Neural cell (in vitro differentiated cells): ENCODE measurements at regions not wholly inside any gene's neighbourhood (a gene's known extent, or its start where the extent isn't known, plus 50 kb on each side); places are given as distances from the start of the nearest gene placed in this dataset.
A peak's percentile ranks its signal among the peaks of the same experiment; 100 is the strongest.

Experiments used
- H2AFZ ChIP-seq: fragments of 200-600, 300-800 bp; sonication (generic), shearing (Covaris generic); 2 replicates; pipeline ENCODE4 v1.6.0; 2014; ENCODE audit warnings: low read depth, mild to moderate bottlenecking, antibody characterized with exemption, low read length, moderate library complexity
- H3F3A ChIP-seq: fragments of 200-600 bp; shearing (Covaris generic); 2 replicates; pipeline ENCODE4 v1.6.1; 2016; ENCODE audit warnings: mild to moderate bottlenecking, moderate library complexity, mixed read lengths, antibody characterized with exemption, low read length; ENCODE audit not compliant: insufficient read depth, poor library complexity, severe bottlenecking
- H3K27ac ChIP-seq: fragments of 200-600, 300-800 bp; sonication (generic), shearing (Covaris generic); 2 replicates; pipeline ENCODE4 v1.5.1; 2014; ENCODE audit warnings: mild to moderate bottlenecking, low read length, moderate library complexity
- H3K27me3 ChIP-seq: fragments of 300-800, 200-600 bp; sonication (generic), shearing (Covaris generic); 2 replicates; pipeline ENCODE4 v1.6.0; 2014; ENCODE audit warnings: mild to moderate bottlenecking, low read depth, low read length, moderate library complexity; ENCODE audit not compliant: insufficient read depth
- H3K36me3 ChIP-seq: fragments of 300-800, 200-600 bp; sonication (generic), shearing (Covaris generic); 2 replicates; pipeline ENCODE4 v1.5.1; 2014; ENCODE audit warnings: mild to moderate bottlenecking, antibody characterized with exemption, low read length, moderate library complexity; ENCODE audit not compliant: insufficient read depth
- H3K4me2 ChIP-seq: fragments of 300-800, 200-600 bp; sonication (generic), shearing (Covaris generic); 2 replicates; pipeline ENCODE4 v1.6.0; 2014; ENCODE audit warnings: mild to moderate bottlenecking, low read length
- H3K4me3 ChIP-seq: fragments of 300-800, 200-600 bp; sonication (generic), shearing (Covaris generic); 2 replicates; pipeline ENCODE4 v1.5.1; 2014; ENCODE audit warnings: mild to moderate bottlenecking, low read length, moderate library complexity
- H3K79me2 ChIP-seq: fragments of 200-600 bp; shearing (Covaris generic); replicated peaks from 2 replicates; pipeline ENCODE4 v1.6.0; 2014; ENCODE audit warnings: mild to moderate bottlenecking, low read length, moderate library complexity; ENCODE audit not compliant: insufficient read depth
- H3K9ac ChIP-seq: fragments of 300-800, 200-600 bp; sonication (generic), shearing (Covaris generic); 2 replicates; pipeline ENCODE4 v1.6.1; 2016; ENCODE audit warnings: mild to moderate bottlenecking, low read length, mixed read lengths
- H3K9me2 ChIP-seq: fragments of 200-600 bp; shearing (Covaris generic); 2 replicates; pipeline ENCODE4 v1.6.1; 2016; ENCODE audit warnings: mild to moderate bottlenecking, low read length, mixed read lengths; ENCODE audit not compliant: insufficient read depth
- H3K9me3 ChIP-seq: fragments of 200-600, 300-800 bp; sonication (generic), shearing (Covaris generic); 2 replicates; pipeline ENCODE4 v1.6.1; 2016; ENCODE audit warnings: mild to moderate bottlenecking, mixed run types, low read length, moderate library complexity, mixed read lengths
- H4K20me1 ChIP-seq: fragments of 200-600 bp; shearing (Covaris generic); 2 replicates; pipeline ENCODE4 v1.6.1; 2016; ENCODE audit warnings: mild to moderate bottlenecking, mixed run types; ENCODE audit not compliant: insufficient read depth
- EZH2 ChIP-seq: fragments of 200-600, 300-800 bp; shearing (Covaris generic), sonication (generic); IDR thresholded peaks from 2 replicates; pipeline ENCODE4 v1.6.1; 2014; ENCODE audit warnings: antibody characterized with exemption, low read length, borderline replicate concordance, mild to moderate bottlenecking; ENCODE audit not compliant: insufficient read depth, poor library complexity, severe bottlenecking
- MXI1 ChIP-seq: fragments of 450-650 bp; conservative IDR thresholded peaks from 2 replicates; pipeline ENCODE4 v1.6.1; 2014; ENCODE audit warnings: antibody characterized with exemption, mild to moderate bottlenecking; ENCODE audit not compliant: poor library complexity, severe bottlenecking
- POLR2AphosphoS5 ChIP-seq: IDR thresholded peaks from 2 replicates; pipeline ENCODE4 v1.6.1; 2012
- RAD21 ChIP-seq: fragments of 450-650 bp; conservative IDR thresholded peaks from 2 replicates; pipeline ENCODE4 v1.6.1; 2014; ENCODE audit warnings: antibody characterized with exemption, mild to moderate bottlenecking, moderate library complexity
- SMC3 ChIP-seq: fragments of 450-650 bp; conservative IDR thresholded peaks from 2 replicates; pipeline ENCODE4 v1.6.1; 2014; ENCODE audit warnings: antibody characterized with exemption, mild to moderate bottlenecking, moderate library complexity; ENCODE audit not compliant: poor library complexity
- TAF1 ChIP-seq: IDR thresholded peaks from 2 replicates; pipeline ENCODE4 v1.6.1; 2012; ENCODE audit warnings: low read depth
- TF ChIP-seq, protein P1 (sequence below): IDR thresholded peaks from 2 replicates; pipeline ENCODE4 v1.6.1; 2012; ENCODE audit warnings: borderline replicate concordance
- TF ChIP-seq, protein P2 (sequence below): fragments of 450-650 bp; IDR thresholded peaks from 2 replicates; pipeline ENCODE4 v1.5.1; 2014; ENCODE audit warnings: antibody characterized with exemption, mild to moderate bottlenecking, moderate library complexity; ENCODE audit not compliant: poor library complexity, severe bottlenecking

DNA sequence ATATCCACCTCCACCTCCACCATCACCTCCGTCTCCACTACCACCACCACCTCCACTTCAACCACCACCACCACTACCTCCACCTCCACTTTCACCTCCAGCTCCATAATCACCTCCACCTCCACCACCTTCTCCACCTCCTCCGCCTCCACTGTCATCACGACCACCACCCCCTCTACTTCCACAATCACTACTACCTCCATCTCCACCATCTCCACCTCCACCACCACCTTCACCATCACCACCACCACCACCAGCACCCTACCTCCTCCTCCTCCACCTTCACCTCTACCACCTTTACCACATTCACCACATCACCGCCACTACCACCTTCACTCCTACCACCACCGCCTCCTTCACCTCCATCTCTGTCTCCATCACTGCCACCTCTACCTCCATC lies 435.7 kb downstream of the MCTP2 start:
- H3K4me3 ChIP-seq, result no peak overlapping the region
- no peaks in the 10 kb centered on the region for H3K27me3 ChIP-seq
- no peaks in the 10 kb centered on the region for H3K9me2 ChIP-seq
- H3K36me3 ChIP-seq, result no peaks in the 10 kb centered on the region
- no peak overlapping the region for H3K4me2 ChIP-seq
- no peaks in the 10 kb centered on the region for H3K79me2 ChIP-seq
- H3K9ac ChIP-seq, result no peak overlapping the region
- H3K9me3 ChIP-seq, result no peaks in the 10 kb centered on the region
- no peak overlapping the region for H2AFZ ChIP-seq
- TF ChIP-seq EZH2 (no peak), TAF1 (no peak), RAD21 (no peak), SMC3 (no peak), MXI1 (no peak), POLR2AphosphoS5 (no peak)
- H4K20me1 ChIP-seq, result no peaks in the 10 kb centered on the region
- H3K27ac ChIP-seq, result no peak overlapping the region
- H3F3A ChIP-seq, result no peaks in the 10 kb centered on the region

DNA sequence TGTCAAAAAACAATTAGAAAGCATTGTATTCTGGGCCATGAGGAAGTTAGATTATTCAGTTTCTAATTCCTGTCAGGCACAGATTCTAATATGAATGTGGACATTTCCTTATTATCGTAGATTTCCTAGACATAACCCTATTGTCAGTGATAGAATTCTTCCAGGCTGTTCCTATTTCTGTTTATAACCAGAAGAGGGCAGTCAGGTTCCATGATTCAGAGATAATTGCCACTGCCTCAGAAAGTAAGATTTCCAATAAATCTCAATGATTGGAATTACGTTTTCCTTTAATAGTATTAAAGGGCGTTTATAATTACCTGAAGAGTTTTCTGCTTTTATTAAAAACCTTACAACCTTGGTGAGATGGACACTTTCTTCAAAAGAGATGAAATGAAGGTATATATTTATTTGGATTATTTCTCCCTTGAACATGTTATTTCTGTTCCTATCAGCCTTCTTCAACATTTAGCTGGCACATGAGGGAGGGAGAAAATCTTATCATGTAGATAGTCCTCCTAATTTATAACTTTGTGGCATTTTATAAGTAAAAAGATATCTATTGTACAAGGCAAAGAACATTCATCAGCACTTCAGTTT lies 439.2 kb downstream of the MCTP2 start:
- H3K36me3 ChIP-seq, result no peaks in the 10 kb centered on the region

DNA sequence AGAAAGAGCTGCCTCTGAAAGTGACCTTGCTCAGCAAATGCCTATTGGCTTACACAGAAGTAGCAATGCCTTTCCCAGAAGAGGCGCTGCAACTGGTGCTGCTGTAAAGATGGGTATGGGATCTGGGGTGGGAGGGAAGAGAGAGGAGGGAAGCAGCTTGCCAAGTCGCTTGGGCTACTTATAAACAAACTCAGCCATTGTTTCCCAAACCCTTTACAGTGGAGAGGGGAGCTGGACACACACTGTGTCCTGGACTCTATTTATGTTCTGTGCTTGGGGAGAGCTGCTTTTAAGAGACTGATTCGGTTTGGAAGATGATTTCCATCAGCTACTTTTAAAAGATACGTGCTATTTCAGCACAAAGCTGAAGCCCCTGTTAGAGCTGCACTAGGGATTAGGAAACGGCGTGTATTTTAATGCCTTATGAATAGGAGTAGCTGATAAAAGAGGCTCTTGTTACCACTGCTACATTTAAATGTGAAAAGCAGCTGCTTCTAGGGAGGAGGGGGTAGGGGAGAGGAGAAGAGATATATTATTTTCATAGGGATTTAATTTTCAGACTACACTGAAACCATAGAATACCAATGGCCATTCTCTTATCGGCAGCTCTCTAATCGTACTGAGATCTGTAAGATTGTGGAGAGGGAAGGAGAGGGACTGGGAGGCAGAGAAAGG lies 440.6 kb downstream of the MCTP2 start:
- H3K36me3 ChIP-seq, result no peaks in the 10 kb centered on the region
- H3K27ac ChIP-seq, result no peak overlapping the region
- no peak overlapping the region for H2AFZ ChIP-seq
- no peak for TF ChIP-seq MXI1
- TF ChIP-seq, protein P1, sequence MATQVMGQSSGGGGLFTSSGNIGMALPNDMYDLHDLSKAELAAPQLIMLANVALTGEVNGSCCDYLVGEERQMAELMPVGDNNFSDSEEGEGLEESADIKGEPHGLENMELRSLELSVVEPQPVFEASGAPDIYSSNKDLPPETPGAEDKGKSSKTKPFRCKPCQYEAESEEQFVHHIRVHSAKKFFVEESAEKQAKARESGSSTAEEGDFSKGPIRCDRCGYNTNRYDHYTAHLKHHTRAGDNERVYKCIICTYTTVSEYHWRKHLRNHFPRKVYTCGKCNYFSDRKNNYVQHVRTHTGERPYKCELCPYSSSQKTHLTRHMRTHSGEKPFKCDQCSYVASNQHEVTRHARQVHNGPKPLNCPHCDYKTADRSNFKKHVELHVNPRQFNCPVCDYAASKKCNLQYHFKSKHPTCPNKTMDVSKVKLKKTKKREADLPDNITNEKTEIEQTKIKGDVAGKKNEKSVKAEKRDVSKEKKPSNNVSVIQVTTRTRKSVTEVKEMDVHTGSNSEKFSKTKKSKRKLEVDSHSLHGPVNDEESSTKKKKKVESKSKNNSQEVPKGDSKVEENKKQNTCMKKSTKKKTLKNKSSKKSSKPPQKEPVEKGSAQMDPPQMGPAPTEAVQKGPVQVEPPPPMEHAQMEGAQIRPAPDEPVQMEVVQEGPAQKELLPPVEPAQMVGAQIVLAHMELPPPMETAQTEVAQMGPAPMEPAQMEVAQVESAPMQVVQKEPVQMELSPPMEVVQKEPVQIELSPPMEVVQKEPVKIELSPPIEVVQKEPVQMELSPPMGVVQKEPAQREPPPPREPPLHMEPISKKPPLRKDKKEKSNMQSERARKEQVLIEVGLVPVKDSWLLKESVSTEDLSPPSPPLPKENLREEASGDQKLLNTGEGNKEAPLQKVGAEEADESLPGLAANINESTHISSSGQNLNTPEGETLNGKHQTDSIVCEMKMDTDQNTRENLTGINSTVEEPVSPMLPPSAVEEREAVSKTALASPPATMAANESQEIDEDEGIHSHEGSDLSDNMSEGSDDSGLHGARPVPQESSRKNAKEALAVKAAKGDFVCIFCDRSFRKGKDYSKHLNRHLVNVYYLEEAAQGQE, result no peak
- TF ChIP-seq RAD21, result peak; percentile 35
- TF ChIP-seq POLR2AphosphoS5, result no peak
- TF ChIP-seq, protein P2, sequence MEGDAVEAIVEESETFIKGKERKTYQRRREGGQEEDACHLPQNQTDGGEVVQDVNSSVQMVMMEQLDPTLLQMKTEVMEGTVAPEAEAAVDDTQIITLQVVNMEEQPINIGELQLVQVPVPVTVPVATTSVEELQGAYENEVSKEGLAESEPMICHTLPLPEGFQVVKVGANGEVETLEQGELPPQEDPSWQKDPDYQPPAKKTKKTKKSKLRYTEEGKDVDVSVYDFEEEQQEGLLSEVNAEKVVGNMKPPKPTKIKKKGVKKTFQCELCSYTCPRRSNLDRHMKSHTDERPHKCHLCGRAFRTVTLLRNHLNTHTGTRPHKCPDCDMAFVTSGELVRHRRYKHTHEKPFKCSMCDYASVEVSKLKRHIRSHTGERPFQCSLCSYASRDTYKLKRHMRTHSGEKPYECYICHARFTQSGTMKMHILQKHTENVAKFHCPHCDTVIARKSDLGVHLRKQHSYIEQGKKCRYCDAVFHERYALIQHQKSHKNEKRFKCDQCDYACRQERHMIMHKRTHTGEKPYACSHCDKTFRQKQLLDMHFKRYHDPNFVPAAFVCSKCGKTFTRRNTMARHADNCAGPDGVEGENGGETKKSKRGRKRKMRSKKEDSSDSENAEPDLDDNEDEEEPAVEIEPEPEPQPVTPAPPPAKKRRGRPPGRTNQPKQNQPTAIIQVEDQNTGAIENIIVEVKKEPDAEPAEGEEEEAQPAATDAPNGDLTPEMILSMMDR, result peak; percentile 44
- TF ChIP-seq SMC3, result peak; percentile 12
- no peaks in the 10 kb centered on the region for H3K9me2 ChIP-seq
- H3K9ac ChIP-seq, result no peak overlapping the region
- no peaks in the 10 kb centered on the region for H3K79me2 ChIP-seq
- H3K4me2 ChIP-seq, result no peak overlapping the region
- H3K9me3 ChIP-seq, result no peaks in the 10 kb centered on the region
- no peaks in the 10 kb centered on the region for H4K20me1 ChIP-seq
- H3K27me3 ChIP-seq, result no peaks in the 10 kb centered on the region
- H3F3A ChIP-seq, result no peaks in the 10 kb centered on the region
- no peak overlapping the region for H3K4me3 ChIP-seq

More for the DNA sequence above, 439.2 kb downstream of the MCTP2 start:
- H3K9me3 ChIP-seq, result no peaks in the 10 kb centered on the region
- H3K9ac ChIP-seq, result no peak overlapping the region
- no peaks in the 10 kb centered on the region for H3K79me2 ChIP-seq
- H2AFZ ChIP-seq, result no peak overlapping the region
- no peaks in the 10 kb centered on the region for H3K9me2 ChIP-seq
- no peak overlapping the region for H3K27ac ChIP-seq
- TF ChIP-seq POLR2AphosphoS5, result no peak
- TF ChIP-seq, protein P2, result peak; percentile 92
- TF ChIP-seq SMC3, result peak; percentile 96
- no peak for TF ChIP-seq MXI1
- peak; percentile 96 for TF ChIP-seq RAD21
- H3K27me3 ChIP-seq, result no peaks in the 10 kb centered on the region
- no peak overlapping the region for H3K4me2 ChIP-seq
- no peaks in the 10 kb centered on the region for H4K20me1 ChIP-seq
- no peaks in the 10 kb centered on the region for H3F3A ChIP-seq
- no peak overlapping the region for H3K4me3 ChIP-seq
